Neural cell (in vitro differentiated cells): ENCODE measurements at regions not wholly inside any gene's neighbourhood (a gene's known extent, or its start where the extent isn't known, plus 50 kb on each side); places are given as distances from the start of the nearest gene placed in this dataset.

ENCODE experiments used
- H2AFZ ChIP-seq: fragments of 200-600, 300-800 bp; sonication (generic), shearing (Covaris generic); 2 replicates; pipeline ENCODE4 v1.6.0; 2014; ENCODE audit warnings: low read depth, mild to moderate bottlenecking, antibody characterized with exemption, low read length, moderate library complexity
- H3F3A ChIP-seq: fragments of 200-600 bp; shearing (Covaris generic); 2 replicates; pipeline ENCODE4 v1.6.1; 2016; ENCODE audit warnings: mild to moderate bottlenecking, moderate library complexity, mixed read lengths, antibody characterized with exemption, low read length; ENCODE audit not compliant: insufficient read depth, poor library complexity, severe bottlenecking
- H3K27ac ChIP-seq: fragments of 200-600, 300-800 bp; sonication (generic), shearing (Covaris generic); 2 replicates; pipeline ENCODE4 v1.5.1; 2014; ENCODE audit warnings: mild to moderate bottlenecking, low read length, moderate library complexity
- H3K27me3 ChIP-seq: fragments of 300-800, 200-600 bp; sonication (generic), shearing (Covaris generic); 2 replicates; pipeline ENCODE4 v1.6.0; 2014; ENCODE audit warnings: mild to moderate bottlenecking, low read depth, low read length, moderate library complexity; ENCODE audit not compliant: insufficient read depth
- H3K36me3 ChIP-seq: fragments of 300-800, 200-600 bp; sonication (generic), shearing (Covaris generic); 2 replicates; pipeline ENCODE4 v1.5.1; 2014; ENCODE audit warnings: mild to moderate bottlenecking, antibody characterized with exemption, low read length, moderate library complexity; ENCODE audit not compliant: insufficient read depth
- H3K4me2 ChIP-seq: fragments of 300-800, 200-600 bp; sonication (generic), shearing (Covaris generic); 2 replicates; pipeline ENCODE4 v1.6.0; 2014; ENCODE audit warnings: mild to moderate bottlenecking, low read length
- H3K4me3 ChIP-seq: fragments of 300-800, 200-600 bp; sonication (generic), shearing (Covaris generic); 2 replicates; pipeline ENCODE4 v1.5.1; 2014; ENCODE audit warnings: mild to moderate bottlenecking, low read length, moderate library complexity
- H3K79me2 ChIP-seq: fragments of 200-600 bp; shearing (Covaris generic); replicated peaks from 2 replicates; pipeline ENCODE4 v1.6.0; 2014; ENCODE audit warnings: mild to moderate bottlenecking, low read length, moderate library complexity; ENCODE audit not compliant: insufficient read depth
- H3K9ac ChIP-seq: fragments of 300-800, 200-600 bp; sonication (generic), shearing (Covaris generic); 2 replicates; pipeline ENCODE4 v1.6.1; 2016; ENCODE audit warnings: mild to moderate bottlenecking, low read length, mixed read lengths
- H3K9me2 ChIP-seq: fragments of 200-600 bp; shearing (Covaris generic); 2 replicates; pipeline ENCODE4 v1.6.1; 2016; ENCODE audit warnings: mild to moderate bottlenecking, low read length, mixed read lengths; ENCODE audit not compliant: insufficient read depth
- H3K9me3 ChIP-seq: fragments of 200-600, 300-800 bp; sonication (generic), shearing (Covaris generic); 2 replicates; pipeline ENCODE4 v1.6.1; 2016; ENCODE audit warnings: mild to moderate bottlenecking, mixed run types, low read length, moderate library complexity, mixed read lengths
- H4K20me1 ChIP-seq: fragments of 200-600 bp; shearing (Covaris generic); 2 replicates; pipeline ENCODE4 v1.6.1; 2016; ENCODE audit warnings: mild to moderate bottlenecking, mixed run types; ENCODE audit not compliant: insufficient read depth
- EP300 ChIP-seq: fragments of 450-650 bp; conservative IDR thresholded peaks from 2 replicates; pipeline ENCODE4 v1.6.1; 2014; ENCODE audit warnings: antibody characterized with exemption, mild to moderate bottlenecking, moderate library complexity; ENCODE audit not compliant: poor library complexity, severe bottlenecking
- EZH2 ChIP-seq: fragments of 200-600, 300-800 bp; shearing (Covaris generic), sonication (generic); IDR thresholded peaks from 2 replicates; pipeline ENCODE4 v1.6.1; 2014; ENCODE audit warnings: antibody characterized with exemption, low read length, borderline replicate concordance, mild to moderate bottlenecking; ENCODE audit not compliant: insufficient read depth, poor library complexity, severe bottlenecking
- MXI1 ChIP-seq: fragments of 450-650 bp; conservative IDR thresholded peaks from 2 replicates; pipeline ENCODE4 v1.6.1; 2014; ENCODE audit warnings: antibody characterized with exemption, mild to moderate bottlenecking; ENCODE audit not compliant: poor library complexity, severe bottlenecking
- POLR2AphosphoS5 ChIP-seq: IDR thresholded peaks from 2 replicates; pipeline ENCODE4 v1.6.1; 2012
- RAD21 ChIP-seq: fragments of 450-650 bp; conservative IDR thresholded peaks from 2 replicates; pipeline ENCODE4 v1.6.1; 2014; ENCODE audit warnings: antibody characterized with exemption, mild to moderate bottlenecking, moderate library complexity
- SMC3 ChIP-seq: fragments of 450-650 bp; conservative IDR thresholded peaks from 2 replicates; pipeline ENCODE4 v1.6.1; 2014; ENCODE audit warnings: antibody characterized with exemption, mild to moderate bottlenecking, moderate library complexity; ENCODE audit not compliant: poor library complexity
- TAF1 ChIP-seq: IDR thresholded peaks from 2 replicates; pipeline ENCODE4 v1.6.1; 2012; ENCODE audit warnings: low read depth
- small RNA-seq, 3 experiments: library from RNA; depleted of rRNA; stranded (forward); fragments of <200 nt; gene quantifications; one replicate each; pipeline ENCODE3, GENCODE V24; 2012
- TF ChIP-seq, protein P1 (sequence below): fragments of 450-650 bp; IDR thresholded peaks from 2 replicates; pipeline ENCODE4 v1.5.1; 2014; ENCODE audit warnings: antibody characterized with exemption, mild to moderate bottlenecking, moderate library complexity; ENCODE audit not compliant: poor library complexity, severe bottlenecking
- TF ChIP-seq, protein P2 (sequence below): IDR thresholded peaks from 2 replicates; pipeline ENCODE4 v1.6.1; 2012; ENCODE audit warnings: borderline replicate concordance

DNA sequence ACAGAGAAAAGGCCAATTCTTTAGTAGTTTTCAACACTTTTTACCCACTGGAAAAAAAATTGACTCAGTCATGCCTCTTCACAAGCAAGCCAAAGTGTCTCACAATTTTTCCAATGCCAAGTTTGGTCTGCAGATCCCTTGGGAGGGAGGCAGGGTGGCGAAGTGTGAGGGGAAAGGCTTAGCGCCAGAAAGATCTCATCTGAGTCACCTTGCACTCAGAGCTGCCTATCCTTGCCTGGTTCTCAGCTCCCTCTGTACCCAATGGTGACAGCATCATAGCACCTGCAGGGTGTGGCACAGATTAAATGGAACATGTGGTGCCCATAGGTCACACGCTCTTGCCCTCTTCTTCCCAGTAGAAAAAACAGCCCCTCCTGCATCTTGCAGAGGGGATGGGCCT lies 55.2 kb upstream of the GYPC start:
- H3K79me2 ChIP-seq = no peaks in the 10 kb centered on the region
- H3K9me2 ChIP-seq = no peaks in the 10 kb centered on the region
- no peaks in the 10 kb centered on the region for H3K36me3 ChIP-seq
- no peak overlapping the region for H3K9ac ChIP-seq
- no peak overlapping the region for H2AFZ ChIP-seq
- no peaks in the 10 kb centered on the region for H3K27me3 ChIP-seq
- H3F3A ChIP-seq = no peaks in the 10 kb centered on the region
- peaks cover 14% of the 10 kb centered on the region for H3K9me3 ChIP-seq
- TF ChIP-seq, protein P1, sequence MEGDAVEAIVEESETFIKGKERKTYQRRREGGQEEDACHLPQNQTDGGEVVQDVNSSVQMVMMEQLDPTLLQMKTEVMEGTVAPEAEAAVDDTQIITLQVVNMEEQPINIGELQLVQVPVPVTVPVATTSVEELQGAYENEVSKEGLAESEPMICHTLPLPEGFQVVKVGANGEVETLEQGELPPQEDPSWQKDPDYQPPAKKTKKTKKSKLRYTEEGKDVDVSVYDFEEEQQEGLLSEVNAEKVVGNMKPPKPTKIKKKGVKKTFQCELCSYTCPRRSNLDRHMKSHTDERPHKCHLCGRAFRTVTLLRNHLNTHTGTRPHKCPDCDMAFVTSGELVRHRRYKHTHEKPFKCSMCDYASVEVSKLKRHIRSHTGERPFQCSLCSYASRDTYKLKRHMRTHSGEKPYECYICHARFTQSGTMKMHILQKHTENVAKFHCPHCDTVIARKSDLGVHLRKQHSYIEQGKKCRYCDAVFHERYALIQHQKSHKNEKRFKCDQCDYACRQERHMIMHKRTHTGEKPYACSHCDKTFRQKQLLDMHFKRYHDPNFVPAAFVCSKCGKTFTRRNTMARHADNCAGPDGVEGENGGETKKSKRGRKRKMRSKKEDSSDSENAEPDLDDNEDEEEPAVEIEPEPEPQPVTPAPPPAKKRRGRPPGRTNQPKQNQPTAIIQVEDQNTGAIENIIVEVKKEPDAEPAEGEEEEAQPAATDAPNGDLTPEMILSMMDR = no peak
- TF ChIP-seq SMC3 (no peak), MXI1 (no peak), TAF1 (no peak), RAD21 (no peak), EP300 (no peak), EZH2 (no peak), POLR2AphosphoS5 (no peak)
- TF ChIP-seq, protein P2, sequence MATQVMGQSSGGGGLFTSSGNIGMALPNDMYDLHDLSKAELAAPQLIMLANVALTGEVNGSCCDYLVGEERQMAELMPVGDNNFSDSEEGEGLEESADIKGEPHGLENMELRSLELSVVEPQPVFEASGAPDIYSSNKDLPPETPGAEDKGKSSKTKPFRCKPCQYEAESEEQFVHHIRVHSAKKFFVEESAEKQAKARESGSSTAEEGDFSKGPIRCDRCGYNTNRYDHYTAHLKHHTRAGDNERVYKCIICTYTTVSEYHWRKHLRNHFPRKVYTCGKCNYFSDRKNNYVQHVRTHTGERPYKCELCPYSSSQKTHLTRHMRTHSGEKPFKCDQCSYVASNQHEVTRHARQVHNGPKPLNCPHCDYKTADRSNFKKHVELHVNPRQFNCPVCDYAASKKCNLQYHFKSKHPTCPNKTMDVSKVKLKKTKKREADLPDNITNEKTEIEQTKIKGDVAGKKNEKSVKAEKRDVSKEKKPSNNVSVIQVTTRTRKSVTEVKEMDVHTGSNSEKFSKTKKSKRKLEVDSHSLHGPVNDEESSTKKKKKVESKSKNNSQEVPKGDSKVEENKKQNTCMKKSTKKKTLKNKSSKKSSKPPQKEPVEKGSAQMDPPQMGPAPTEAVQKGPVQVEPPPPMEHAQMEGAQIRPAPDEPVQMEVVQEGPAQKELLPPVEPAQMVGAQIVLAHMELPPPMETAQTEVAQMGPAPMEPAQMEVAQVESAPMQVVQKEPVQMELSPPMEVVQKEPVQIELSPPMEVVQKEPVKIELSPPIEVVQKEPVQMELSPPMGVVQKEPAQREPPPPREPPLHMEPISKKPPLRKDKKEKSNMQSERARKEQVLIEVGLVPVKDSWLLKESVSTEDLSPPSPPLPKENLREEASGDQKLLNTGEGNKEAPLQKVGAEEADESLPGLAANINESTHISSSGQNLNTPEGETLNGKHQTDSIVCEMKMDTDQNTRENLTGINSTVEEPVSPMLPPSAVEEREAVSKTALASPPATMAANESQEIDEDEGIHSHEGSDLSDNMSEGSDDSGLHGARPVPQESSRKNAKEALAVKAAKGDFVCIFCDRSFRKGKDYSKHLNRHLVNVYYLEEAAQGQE = no peak
- no peak overlapping the region for H3K4me3 ChIP-seq
- H4K20me1 ChIP-seq = no peaks in the 10 kb centered on the region
- H3K4me2 ChIP-seq = no peak overlapping the region
- no peak overlapping the region for H3K27ac ChIP-seq

DNA sequence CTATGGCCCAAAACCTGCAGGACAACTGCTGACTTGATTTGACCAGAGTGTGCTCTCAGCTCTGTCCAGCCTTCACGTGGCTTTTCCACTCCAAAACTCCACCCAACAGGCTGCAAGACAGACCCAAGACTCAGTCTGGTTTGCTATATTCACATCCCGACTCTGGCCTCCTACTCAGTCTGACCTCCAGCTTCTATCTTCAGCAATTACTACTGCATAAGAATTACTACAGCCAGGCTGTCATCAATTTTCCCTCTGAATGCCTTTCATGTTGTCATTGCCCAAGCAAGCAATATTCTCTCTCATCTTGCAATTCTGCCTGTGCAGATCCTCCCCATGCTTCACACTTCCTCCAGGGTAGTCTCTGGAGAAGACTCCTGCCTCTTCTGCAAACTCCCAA lies 53.6 kb upstream of the GYPC start:
- Histone ChIP-seq H3K9me3 (peaks cover 14% of the 10 kb centered on the region), H4K20me1 (no peaks in the 10 kb centered on the region), H3K9ac (no peak overlapping the region), H3K9me2 (no peaks in the 10 kb centered on the region), H3K79me2 (no peaks in the 10 kb centered on the region), H3F3A (no peaks in the 10 kb centered on the region), H3K36me3 (no peaks in the 10 kb centered on the region), H2AFZ (no peak overlapping the region), H3K27me3 (no peaks in the 10 kb centered on the region), H3K4me2 (no peak overlapping the region), H3K27ac (no peak overlapping the region), H3K4me3 (no peak overlapping the region)
- TF ChIP-seq POLR2AphosphoS5 (no peak), MXI1 (no peak), RAD21 (no peak), EZH2 (no peak)
- TF ChIP-seq, protein P2 = no peak

Small RNA genes lying in the stretch of these regions (small RNA-seq; reads per million reads assigned to genes)
- gene AC097499.1 (0 reads per million in 3 experiments), gene RNU6-259P (0 reads per million in 3 experiments)
